ENCODE measurements at regions not wholly inside any gene's neighbourhood (a gene's known extent, or its start where the extent isn't known, plus 50 kb on each side); places are given as distances from the start of the nearest gene placed in this dataset.

DNA sequence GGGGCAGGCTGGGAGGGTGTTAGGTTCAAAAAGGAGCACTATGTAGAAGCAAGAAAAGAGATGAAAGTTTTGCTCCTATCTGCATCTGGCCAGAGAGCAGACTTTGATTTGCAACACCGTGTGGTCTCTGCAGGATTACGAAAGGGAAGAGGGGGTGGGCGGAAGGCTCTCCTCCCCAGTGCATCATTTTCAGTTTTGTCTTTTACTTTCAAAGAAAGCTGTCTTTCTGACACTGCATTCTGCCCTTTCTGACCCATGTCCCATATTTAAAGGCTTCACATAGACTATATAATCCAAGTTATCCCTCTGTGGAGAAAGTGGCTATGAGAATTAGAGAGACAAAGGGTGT lies 126.5 kb downstream of the RHOU start:
- Histone ChIP-seq H3K4me1 (ENCODE audit: control insufficient read depth, insufficient read depth, low read length) (peaks cover 2% of the 10 kb centered on the region), H3K9me3 (ENCODE audit: control insufficient read depth, low read length) (no peaks in the 10 kb centered on the region), H3K27me3 (ENCODE audit: control insufficient read depth, insufficient read depth) (no peaks in the 10 kb centered on the region), H3K4me3 (ENCODE audit: low read length) (no peak overlapping the region), H3K27ac (ENCODE audit: low read length) (no peak overlapping the region)
- ATAC-seq (no peak), DNase-seq (no peak)
- 70% methylated on average over 3 of the region's 3 CpGs for WGBS
- intact Hi-C loops (cut with DNase I) = no loop called here

DNA sequence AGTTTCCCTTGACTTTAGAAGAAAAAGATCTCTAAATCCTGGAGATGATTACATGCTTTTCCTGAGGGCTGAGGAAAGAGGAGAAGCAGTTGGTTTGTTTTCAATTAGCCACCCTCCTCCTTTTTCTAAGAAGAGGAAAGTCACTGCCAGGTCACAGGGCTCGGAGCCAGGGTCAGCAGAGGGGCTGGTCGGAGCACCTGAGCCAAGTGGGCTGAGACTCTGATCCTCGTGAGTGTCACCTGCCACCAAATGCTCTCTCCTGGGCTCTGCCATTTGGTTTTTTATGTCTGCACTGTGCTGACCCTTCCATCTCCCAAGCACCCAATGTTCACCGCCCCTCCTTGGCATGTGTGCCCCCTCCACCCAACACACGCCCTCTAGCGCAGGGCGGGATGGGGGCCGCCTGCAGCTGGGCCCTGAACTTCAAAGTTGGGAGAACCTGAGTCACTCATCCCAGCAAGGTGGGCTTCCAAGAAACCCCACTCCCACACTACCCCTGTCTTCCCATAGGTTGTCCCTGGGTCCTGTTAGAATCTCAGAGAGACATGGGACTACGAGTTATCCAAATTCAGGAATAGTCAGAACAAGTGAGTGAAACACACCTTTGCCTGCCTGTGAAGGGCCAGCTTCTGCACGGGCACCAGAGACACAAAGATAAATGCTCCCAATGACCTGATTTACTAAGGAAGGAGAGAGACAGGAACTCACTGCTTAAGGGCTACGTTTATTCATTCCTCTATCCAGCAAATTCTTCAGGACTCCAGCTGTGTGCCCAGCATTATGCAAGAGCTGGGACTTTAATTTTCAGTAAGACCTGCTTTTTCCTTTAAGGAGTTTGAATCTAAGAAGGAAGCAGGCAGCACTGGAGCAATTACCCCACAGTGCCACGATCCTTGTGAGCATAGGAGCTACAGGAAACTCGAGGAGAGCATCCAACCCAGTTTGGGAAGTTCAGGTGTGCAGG lies 127.5 kb downstream of the RHOU start:
- intact Hi-C loops (cut with DNase I) = no loop called here
- no peaks in the 10 kb centered on the region for H3K9me3 ChIP-seq (ENCODE audit: control insufficient read depth, low read length)
- no peak overlapping the region for H3K4me3 ChIP-seq (ENCODE audit: low read length)
- H3K4me1 ChIP-seq (ENCODE audit: control insufficient read depth, insufficient read depth, low read length) = peaks cover 2% of the 10 kb centered on the region
- H3K27ac ChIP-seq (ENCODE audit: low read length) = no peak overlapping the region
- no peaks in the 10 kb centered on the region for H3K27me3 ChIP-seq (ENCODE audit: control insufficient read depth, insufficient read depth)
- WGBS = 75% methylated on average over 13 of the region's 13 CpGs
- no peak for DNase-seq
- ATAC-seq = no peak

DNA sequence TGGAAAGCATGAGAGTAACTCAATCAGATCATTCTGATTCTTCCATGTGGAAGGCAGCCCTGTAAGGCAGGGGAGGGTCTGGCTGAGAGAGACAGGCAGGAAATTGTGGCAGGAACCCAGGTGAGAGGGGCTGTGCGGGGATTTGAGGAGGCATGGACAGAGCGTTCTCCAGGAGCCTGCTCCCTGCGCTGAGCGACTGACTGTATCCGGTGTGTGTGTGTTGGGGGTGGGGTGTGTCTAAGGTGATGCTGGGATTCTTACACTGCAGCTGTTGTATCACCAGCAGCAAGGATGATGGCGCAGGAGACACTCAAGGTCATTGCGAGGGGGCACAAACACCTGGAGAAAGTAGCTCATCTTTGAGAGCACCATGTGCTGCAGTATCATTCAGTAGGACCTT lies 128.5 kb downstream of the RHOU start:
- WGBS = 90% methylated on average over 7 of the region's 7 CpGs
- H3K4me1 ChIP-seq (ENCODE audit: control insufficient read depth, insufficient read depth, low read length) = peaks cover 2% of the 10 kb centered on the region
- intact Hi-C loops (cut with DNase I) = no loop called here
- ATAC-seq (no peak), DNase-seq (no peak)
- H3K4me3 ChIP-seq (ENCODE audit: low read length) = no peak overlapping the region
- no peaks in the 10 kb centered on the region for H3K27me3 ChIP-seq (ENCODE audit: control insufficient read depth, insufficient read depth)
- no peaks in the 10 kb centered on the region for H3K9me3 ChIP-seq (ENCODE audit: control insufficient read depth, low read length)
- H3K27ac ChIP-seq (ENCODE audit: low read length) = no peak overlapping the region

DNA sequence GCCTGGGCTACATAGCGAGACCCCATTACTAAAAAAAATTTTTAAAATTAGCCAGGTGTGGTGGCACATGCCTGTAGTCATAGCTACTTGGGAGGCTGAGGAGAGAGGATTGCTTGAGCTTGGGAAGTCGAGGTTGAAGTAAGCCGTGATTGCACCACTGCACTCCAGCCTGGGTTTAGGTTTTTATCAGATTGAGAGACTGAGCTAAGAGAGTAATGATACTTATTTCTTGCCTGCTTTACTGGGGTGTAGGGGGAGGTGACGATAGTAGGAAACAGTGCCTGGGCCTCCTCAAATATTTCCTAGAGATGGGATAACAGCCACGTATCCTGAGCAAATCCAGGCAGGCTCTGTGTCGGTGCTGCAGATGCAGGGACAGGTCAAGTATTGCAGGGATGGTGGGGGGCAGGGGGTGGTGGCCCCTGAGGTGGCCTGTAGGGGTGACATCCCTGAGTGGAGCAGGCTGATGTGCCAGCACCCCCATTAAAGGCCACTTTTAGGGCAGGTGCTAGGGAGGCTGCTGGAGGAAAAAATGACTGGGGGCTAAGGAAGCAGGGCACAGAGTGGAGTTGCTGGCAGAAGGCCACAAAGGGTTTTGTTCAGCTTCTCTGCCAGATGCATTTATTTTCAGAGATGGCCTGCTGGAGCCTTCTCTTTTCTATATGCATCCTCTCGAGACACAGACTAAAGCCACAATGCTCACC lies 130.5 kb downstream of the RHOU start:
- no peak overlapping the region for H3K4me3 ChIP-seq (ENCODE audit: low read length)
- 88% methylated on average over 7 of the region's 7 CpGs for WGBS
- peaks cover 2% of the 10 kb centered on the region for H3K4me1 ChIP-seq (ENCODE audit: control insufficient read depth, insufficient read depth, low read length)
- ATAC-seq (no peak), DNase-seq (no peak)
- intact Hi-C loops (cut with DNase I) = no loop called here
- H3K27ac ChIP-seq (ENCODE audit: low read length) = no peak overlapping the region
- H3K9me3 ChIP-seq (ENCODE audit: control insufficient read depth, low read length) = no peaks in the 10 kb centered on the region
- H3K27me3 ChIP-seq (ENCODE audit: control insufficient read depth, insufficient read depth) = no peaks in the 10 kb centered on the region

DNA sequence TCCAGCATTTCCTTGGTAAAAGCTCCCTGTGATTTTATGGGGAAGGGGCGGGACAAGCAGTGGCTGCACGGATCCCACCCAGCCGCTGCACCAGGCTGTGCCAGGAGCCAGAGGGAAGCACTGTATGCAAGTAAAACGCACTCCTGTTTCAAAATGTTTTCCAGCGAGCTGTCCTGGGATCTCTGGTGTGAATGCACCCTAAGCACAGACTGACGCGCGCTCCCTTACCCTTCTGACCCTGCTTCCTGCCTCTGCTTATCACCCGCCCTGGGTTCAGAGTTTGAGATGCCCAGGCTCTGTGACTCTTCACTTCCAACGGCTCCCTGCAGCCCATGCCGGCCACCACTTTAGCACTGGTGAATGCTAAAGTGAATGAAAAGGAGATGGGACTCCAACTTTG lies 131.2 kb downstream of the RHOU start:
- H3K27me3 ChIP-seq (ENCODE audit: control insufficient read depth, insufficient read depth) = no peaks in the 10 kb centered on the region
- H3K4me1 ChIP-seq (ENCODE audit: control insufficient read depth, insufficient read depth, low read length) = peaks cover 2% of the 10 kb centered on the region
- H3K27ac ChIP-seq (ENCODE audit: low read length) = no peak overlapping the region
- 61% methylated on average over 11 of the region's 11 CpGs for WGBS
- peak in 1 of 3 donors; percentile 62 for DNase-seq
- H3K9me3 ChIP-seq (ENCODE audit: control insufficient read depth, low read length) = no peaks in the 10 kb centered on the region
- H3K4me3 ChIP-seq (ENCODE audit: low read length) = no peak overlapping the region
- intact Hi-C loops (cut with DNase I) = no loop called here
- ATAC-seq = peak; percentile 38 to 81

DNA sequence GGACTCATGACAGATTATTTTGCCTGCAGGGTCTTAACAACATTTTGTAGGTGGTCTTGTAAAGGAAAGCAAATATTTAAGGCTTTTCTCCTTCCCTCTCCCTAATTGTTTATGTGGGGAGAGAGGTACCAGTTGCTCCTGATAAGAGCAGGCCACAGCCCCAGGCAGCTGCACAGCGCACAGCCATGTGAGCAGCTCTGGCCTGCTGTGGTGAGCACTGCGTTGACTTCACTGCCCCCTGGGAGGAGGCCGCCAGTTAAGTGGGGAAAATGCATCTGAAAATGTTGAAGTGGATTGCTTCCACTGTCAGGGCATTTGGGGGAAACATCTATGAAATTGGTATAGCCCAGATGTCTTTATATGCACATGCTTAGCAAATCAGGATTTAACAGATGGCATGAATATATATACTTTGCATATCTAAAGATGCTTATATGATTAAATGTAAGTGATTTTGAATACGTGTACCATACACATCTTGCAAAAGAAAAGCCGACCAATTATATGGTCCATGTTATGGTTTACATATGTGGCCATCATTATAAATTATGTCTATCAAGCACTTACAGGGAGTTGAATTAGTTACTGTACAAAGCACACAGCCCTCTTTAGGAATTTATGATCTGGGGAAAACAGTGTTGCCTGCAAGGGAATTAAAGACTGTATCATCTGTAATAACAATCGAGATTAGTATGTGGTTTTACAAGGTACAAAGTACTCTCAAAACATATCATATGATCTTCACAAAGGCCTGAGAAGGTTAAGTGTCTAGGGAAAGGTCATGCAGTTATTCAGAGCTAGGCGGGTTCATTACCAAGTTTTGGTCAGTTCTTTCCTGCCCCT lies 132.1 kb downstream of the RHOU start:
- H3K4me1 ChIP-seq (ENCODE audit: control insufficient read depth, insufficient read depth, low read length) = peaks cover 2% of the 10 kb centered on the region
- intact Hi-C loops (cut with DNase I) = no loop called here
- 78% methylated on average over 7 of the region's 7 CpGs for WGBS
- DNase-seq (peak; percentile 27 to 74 (median 54)), ATAC-seq (peak in 1 of 2 donors; percentile 64)
- no peak overlapping the region for H3K4me3 ChIP-seq (ENCODE audit: low read length)
- H3K9me3 ChIP-seq (ENCODE audit: control insufficient read depth, low read length) = no peaks in the 10 kb centered on the region
- no peaks in the 10 kb centered on the region for H3K27me3 ChIP-seq (ENCODE audit: control insufficient read depth, insufficient read depth)
- no peak overlapping the region for H3K27ac ChIP-seq (ENCODE audit: low read length)

DNA sequence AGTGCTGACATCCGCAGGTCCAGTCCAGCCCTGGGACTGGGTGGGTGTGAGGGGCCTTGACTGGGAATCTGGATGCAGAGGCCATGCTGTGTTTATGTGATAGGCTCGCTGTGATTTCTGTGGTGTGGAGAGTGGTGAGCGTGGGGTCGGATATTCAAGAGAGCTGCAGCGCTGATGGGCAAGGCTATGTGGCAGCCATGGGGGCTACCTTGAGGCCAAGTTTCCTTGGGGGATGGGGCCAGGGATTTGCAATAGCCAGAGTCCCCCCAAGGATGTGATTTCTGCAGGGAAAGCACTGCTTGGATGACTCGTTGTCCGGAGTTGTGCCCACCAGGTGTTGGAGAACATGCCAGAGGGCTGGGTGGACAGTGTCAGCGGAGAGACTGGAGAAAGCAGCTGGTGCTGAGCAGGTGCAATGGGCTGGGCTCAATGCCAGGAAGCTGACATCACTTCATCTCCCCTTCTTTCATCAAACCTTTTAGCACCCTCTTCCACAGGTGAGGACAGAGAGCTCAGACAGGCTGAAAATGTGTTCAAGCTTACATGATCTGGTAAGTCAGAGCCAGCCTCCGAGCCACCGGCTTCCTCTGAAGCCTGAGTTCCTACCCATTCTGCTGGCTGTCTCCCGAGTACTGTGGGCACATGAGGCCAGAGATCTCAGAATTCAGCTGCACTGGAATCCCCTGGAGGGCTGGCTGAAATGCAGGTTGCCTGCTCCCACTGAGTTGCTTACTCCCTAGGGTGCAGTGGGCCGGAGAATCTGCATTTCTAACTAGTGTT lies 132.9 kb downstream of the RHOU start:
- intact Hi-C loops (cut with DNase I) = no loop called here
- 85% methylated on average over 12 of the region's 12 CpGs for WGBS
- no peak for ATAC-seq
- no peak overlapping the region for H3K27ac ChIP-seq (ENCODE audit: low read length)
- H3K27me3 ChIP-seq (ENCODE audit: control insufficient read depth, insufficient read depth) = no peaks in the 10 kb centered on the region
- no peak overlapping the region for H3K4me3 ChIP-seq (ENCODE audit: low read length)
- no peaks in the 10 kb centered on the region for H3K9me3 ChIP-seq (ENCODE audit: control insufficient read depth, low read length)
- DNase-seq = no peak
- H3K4me1 ChIP-seq (ENCODE audit: control insufficient read depth, insufficient read depth, low read length) = peaks cover 2% of the 10 kb centered on the region

DNA sequence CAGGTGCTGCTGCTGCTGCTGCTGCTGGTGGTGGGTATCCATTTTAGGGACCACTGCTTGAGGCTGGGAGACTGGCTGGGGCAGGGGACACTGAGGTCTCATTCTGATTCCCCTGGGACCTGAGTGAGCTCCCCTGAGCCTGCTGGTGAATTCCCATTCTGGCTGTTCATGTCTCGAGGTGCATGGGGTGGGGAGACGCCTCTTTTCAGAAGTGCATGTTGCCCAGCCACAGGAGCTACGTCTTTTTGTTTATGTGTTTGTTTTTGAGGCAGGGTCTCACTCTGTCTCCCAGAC lies 133.4 kb downstream of the RHOU start:
- WGBS = 95% methylated on average over 3 of the region's 3 CpGs
- no peaks in the 10 kb centered on the region for H3K27me3 ChIP-seq (ENCODE audit: control insufficient read depth, insufficient read depth)
- intact Hi-C loops (cut with DNase I) = no loop called here
- H3K4me1 ChIP-seq (ENCODE audit: control insufficient read depth, insufficient read depth, low read length) = no peaks in the 10 kb centered on the region
- H3K27ac ChIP-seq (ENCODE audit: low read length) = no peak overlapping the region
- H3K9me3 ChIP-seq (ENCODE audit: control insufficient read depth, low read length) = no peaks in the 10 kb centered on the region
- no peak for DNase-seq
- no peak for ATAC-seq
- no peak overlapping the region for H3K4me3 ChIP-seq (ENCODE audit: low read length)

DNA sequence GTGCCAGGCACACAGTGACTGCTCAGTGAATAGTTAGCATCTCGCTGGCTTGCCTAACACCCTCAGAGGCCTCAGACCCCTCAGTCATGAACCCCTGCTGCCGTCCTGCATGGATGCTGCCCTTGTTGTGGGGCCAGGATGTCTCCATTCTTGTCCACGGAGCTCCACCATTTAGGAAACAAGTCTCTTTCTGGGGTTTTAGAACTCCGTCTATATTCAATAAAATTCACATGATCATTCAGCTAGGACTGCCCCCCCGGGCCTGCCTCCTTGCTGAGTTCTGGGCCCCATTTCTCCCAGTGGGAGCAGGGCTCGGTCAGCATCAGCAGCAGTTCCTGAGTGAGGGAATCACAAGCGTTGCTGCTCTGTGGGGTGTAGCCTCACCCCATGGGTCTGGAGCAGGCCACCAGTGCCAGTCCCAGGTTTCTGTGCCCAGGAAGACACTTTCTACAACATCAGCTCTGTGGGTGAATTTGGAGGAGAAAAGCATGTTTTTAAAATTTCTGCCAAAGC lies 134.1 kb downstream of the RHOU start:
- Histone ChIP-seq H3K27me3 (ENCODE audit: control insufficient read depth, insufficient read depth) (no peaks in the 10 kb centered on the region), H3K4me1 (ENCODE audit: control insufficient read depth, insufficient read depth, low read length) (no peaks in the 10 kb centered on the region), H3K9me3 (ENCODE audit: control insufficient read depth, low read length) (no peaks in the 10 kb centered on the region), H3K4me3 (ENCODE audit: low read length) (no peak overlapping the region), H3K27ac (ENCODE audit: low read length) (no peak overlapping the region)
- DNase-seq (no peak), ATAC-seq (no peak)
- WGBS = 89% methylated on average over 7 of the region's 7 CpGs
- intact Hi-C loops (cut with DNase I) = no loop called here

DNA sequence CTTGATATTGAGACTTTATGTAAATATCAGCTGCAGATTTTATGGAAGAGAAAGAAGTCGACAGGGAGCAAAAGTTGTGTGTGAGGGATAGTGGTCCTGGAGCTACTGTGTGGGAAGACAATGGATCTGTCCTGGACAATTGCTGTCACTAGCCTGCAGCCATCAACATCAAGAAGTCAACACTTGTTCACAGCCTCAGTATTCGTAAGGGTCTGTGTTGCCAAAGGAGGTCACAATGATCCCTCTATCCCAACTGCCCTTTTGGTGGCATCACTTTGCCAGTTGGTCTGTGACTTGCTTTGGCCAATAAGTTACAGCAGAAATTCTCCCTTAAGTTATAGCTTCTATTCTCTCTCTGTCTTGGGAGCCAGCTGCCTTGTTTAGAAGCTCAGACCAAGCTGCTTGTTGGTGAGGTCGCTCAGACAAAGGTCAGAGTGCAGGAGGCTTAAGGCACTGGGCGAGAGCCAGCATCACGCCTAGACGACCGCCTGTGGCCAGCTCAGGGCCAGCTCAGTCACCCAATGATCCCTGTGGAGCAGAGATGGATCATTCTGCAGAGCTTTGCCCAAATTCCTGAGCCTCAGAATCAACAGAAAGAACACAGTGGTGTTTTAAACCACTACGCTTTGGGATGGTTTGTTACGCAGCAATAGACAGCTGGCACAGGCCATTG lies 134.9 kb downstream of the RHOU start:
- intact Hi-C loops (cut with DNase I) = no loop called here
- WGBS = 91% methylated on average over 9 of the region's 9 CpGs
- DNase-seq (no peak), ATAC-seq (no peak)
- no peaks in the 10 kb centered on the region for H3K27me3 ChIP-seq (ENCODE audit: control insufficient read depth, insufficient read depth)
- no peak overlapping the region for H3K4me3 ChIP-seq (ENCODE audit: low read length)
- no peak overlapping the region for H3K27ac ChIP-seq (ENCODE audit: low read length)
- no peaks in the 10 kb centered on the region for H3K4me1 ChIP-seq (ENCODE audit: control insufficient read depth, insufficient read depth, low read length)
- no peaks in the 10 kb centered on the region for H3K9me3 ChIP-seq (ENCODE audit: control insufficient read depth, low read length)

Measured in right cardiac atrium (tissue), 5 donors.